HCT116 (cell line): ENCODE measurements at regions not wholly inside any gene's neighbourhood (a gene's known extent, or its start where the extent isn't known, plus 50 kb on each side); places are given as distances from the start of the nearest gene placed in this dataset.

Experiments used
- EZH2 ChIP-seq: fragments of 200-600 bp; sonication (generic); IDR thresholded peaks from 2 replicates; pipeline ENCODE4 v1.6.1; 2017; ENCODE audit warnings: antibody characterized with exemption, mixed run types
- FOSL1 ChIP-seq: IDR thresholded peaks from 2 replicates; pipeline ENCODE4 v1.6.1; 2012; ENCODE audit warnings: low read depth
- SIN3A ChIP-seq: IDR thresholded peaks from 2 replicates; pipeline ENCODE4 v1.6.1; 2012; ENCODE audit warnings: low read depth
- SP1 ChIP-seq: IDR thresholded peaks from 2 replicates; pipeline ENCODE4 v1.6.1; 2012; ENCODE audit warnings: low read depth
- SRF ChIP-seq: IDR thresholded peaks from 2 replicates; pipeline ENCODE4 v1.6.1; 2012; ENCODE audit warnings: low read depth
- YY1 ChIP-seq: IDR thresholded peaks from 2 replicates; pipeline ENCODE4 v1.6.1; 2011; ENCODE audit warnings: low read length, low read depth, moderate library complexity, mild to moderate bottlenecking; ENCODE audit not compliant: insufficient replicate concordance; ENCODE audit errors: extremely low read depth
- ZFX ChIP-seq: fragments of 450-650 bp; IDR thresholded peaks from 2 replicates; pipeline ENCODE4 v1.6.1; 2017
- ZNF274 ChIP-seq: fragments of 200-500 bp; sonication (Bioruptor generic); IDR thresholded peaks from 2 replicates; pipeline ENCODE4 v1.6.1; 2014; ENCODE audit warnings: mild to moderate bottlenecking, low read depth, low read length, inconsistent platforms
- TF ChIP-seq, protein P1 (sequence below): IDR thresholded peaks from 2 replicates; pipeline ENCODE4 v1.6.1; 2011; ENCODE audit warnings: mild to moderate bottlenecking, low read length, moderate library complexity; ENCODE audit not compliant: insufficient replicate concordance; ENCODE audit errors: extremely low read depth
- TF ChIP-seq, protein P2 (sequence below): IDR thresholded peaks from 2 replicates; pipeline ENCODE4 v1.6.1; 2012
- TF ChIP-seq, protein P3 (sequence below): IDR thresholded peaks from 2 replicates; pipeline ENCODE4 v1.6.1; 2012; ENCODE audit warnings: low read depth

DNA sequence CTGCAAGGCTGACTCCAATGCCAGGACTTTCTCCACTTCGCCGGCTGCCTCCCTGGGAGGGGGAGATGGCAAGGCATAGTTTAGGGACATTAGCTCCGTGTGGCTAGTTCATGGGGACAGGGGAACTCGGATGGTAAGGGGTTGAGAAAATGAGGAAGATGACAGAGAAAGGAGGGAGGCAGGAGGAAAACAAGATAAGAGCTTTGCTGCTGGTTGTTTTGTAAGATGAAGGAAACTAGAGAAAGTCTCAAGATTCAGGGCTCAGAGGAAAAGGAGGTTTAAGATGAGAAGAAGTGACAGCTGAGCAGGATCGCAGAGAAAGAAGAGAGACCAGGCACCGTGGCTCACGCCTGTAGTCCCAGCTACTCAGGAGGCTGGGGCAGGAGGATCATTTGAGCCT, 180.9 kb upstream of the RREB1 start (continued):
- TF ChIP-seq, protein P1, sequence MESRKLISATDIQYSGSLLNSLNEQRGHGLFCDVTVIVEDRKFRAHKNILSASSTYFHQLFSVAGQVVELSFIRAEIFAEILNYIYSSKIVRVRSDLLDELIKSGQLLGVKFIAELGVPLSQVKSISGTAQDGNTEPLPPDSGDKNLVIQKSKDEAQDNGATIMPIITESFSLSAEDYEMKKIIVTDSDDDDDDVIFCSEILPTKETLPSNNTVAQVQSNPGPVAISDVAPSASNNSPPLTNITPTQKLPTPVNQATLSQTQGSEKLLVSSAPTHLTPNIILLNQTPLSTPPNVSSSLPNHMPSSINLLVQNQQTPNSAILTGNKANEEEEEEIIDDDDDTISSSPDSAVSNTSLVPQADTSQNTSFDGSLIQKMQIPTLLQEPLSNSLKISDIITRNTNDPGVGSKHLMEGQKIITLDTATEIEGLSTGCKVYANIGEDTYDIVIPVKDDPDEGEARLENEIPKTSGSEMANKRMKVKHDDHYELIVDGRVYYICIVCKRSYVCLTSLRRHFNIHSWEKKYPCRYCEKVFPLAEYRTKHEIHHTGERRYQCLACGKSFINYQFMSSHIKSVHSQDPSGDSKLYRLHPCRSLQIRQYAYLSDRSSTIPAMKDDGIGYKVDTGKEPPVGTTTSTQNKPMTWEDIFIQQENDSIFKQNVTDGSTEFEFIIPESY, result no peak
- no peak for TF ChIP-seq SRF
- TF ChIP-seq FOSL1, result no peak
- TF ChIP-seq, protein P2, sequence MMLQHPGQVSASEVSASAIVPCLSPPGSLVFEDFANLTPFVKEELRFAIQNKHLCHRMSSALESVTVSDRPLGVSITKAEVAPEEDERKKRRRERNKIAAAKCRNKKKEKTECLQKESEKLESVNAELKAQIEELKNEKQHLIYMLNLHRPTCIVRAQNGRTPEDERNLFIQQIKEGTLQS, result no peak
- no peak for TF ChIP-seq SP1
- no peak for TF ChIP-seq ZNF274
- TF ChIP-seq ZFX, result no peak
- no peak for TF ChIP-seq EZH2
- TF ChIP-seq SIN3A, result no peak
- TF ChIP-seq, protein P3, sequence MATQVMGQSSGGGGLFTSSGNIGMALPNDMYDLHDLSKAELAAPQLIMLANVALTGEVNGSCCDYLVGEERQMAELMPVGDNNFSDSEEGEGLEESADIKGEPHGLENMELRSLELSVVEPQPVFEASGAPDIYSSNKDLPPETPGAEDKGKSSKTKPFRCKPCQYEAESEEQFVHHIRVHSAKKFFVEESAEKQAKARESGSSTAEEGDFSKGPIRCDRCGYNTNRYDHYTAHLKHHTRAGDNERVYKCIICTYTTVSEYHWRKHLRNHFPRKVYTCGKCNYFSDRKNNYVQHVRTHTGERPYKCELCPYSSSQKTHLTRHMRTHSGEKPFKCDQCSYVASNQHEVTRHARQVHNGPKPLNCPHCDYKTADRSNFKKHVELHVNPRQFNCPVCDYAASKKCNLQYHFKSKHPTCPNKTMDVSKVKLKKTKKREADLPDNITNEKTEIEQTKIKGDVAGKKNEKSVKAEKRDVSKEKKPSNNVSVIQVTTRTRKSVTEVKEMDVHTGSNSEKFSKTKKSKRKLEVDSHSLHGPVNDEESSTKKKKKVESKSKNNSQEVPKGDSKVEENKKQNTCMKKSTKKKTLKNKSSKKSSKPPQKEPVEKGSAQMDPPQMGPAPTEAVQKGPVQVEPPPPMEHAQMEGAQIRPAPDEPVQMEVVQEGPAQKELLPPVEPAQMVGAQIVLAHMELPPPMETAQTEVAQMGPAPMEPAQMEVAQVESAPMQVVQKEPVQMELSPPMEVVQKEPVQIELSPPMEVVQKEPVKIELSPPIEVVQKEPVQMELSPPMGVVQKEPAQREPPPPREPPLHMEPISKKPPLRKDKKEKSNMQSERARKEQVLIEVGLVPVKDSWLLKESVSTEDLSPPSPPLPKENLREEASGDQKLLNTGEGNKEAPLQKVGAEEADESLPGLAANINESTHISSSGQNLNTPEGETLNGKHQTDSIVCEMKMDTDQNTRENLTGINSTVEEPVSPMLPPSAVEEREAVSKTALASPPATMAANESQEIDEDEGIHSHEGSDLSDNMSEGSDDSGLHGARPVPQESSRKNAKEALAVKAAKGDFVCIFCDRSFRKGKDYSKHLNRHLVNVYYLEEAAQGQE, result no peak
- no peak for TF ChIP-seq YY1
